ENCODE measurements at regions not wholly inside any gene's neighbourhood (a gene's known extent, or its start where the extent isn't known, plus 50 kb on each side); places are given as distances from the start of the nearest gene placed in this dataset.

GRCh38 chr7:108660465-108660864, 90.8 kb downstream of the DNAJB9 start:
- peak; percentile 49 for TF ChIP-seq CTCF (IDR thresholded peaks at IDR 0.05; ENCODE audit: low read depth, low read length, poor library complexity, severe bottlenecking)
- TF ChIP-seq EZH2phosphoT487 (IDR thresholded peaks at IDR 0.05; ENCODE audit: borderline replicate concordance, low read length) = no peak
